NCI-H2107 (cell line): ENCODE measurements at regions not wholly inside any gene's neighbourhood (a gene's known extent, or its start where the extent isn't known, plus 50 kb on each side); places are given as distances from the start of the nearest gene placed in this dataset.
"Not testable (repeated sequence)": the region's sequence is repeated elsewhere in the genome, so short reads cannot be mapped to it uniquely, and the experiment has no call there.

Experiments
- DNase-seq: peaks from one replicate; lab custom pipeline; 2025; lab: John Stamatoyannopoulos, UW

- no peak for DNase-seq
Measured at GRCh38 chr3:66552846-66553245, 52.0 kb upstream of the LRIG1 start.

- no peak for DNase-seq
Measured at GRCh38 chr3:66553441-66554113, 52.8 kb upstream of the LRIG1 start.

GRCh38 chr3:66554178-66554577 lies 53.4 kb upstream of the LRIG1 start:
- no peak for DNase-seq

- no peak for DNase-seq
Measured at GRCh38 chr3:66555214-66555844, 54.5 kb upstream of the LRIG1 start.

- no peak for DNase-seq
Measured at GRCh38 chr3:66557170-66557569, 56.3 kb upstream of the LRIG1 start.

- not testable (repeated sequence) for DNase-seq
Measured at GRCh38 chr3:66559924-66560323, 59.1 kb upstream of the LRIG1 start.

GRCh38 chr3:66561367-66561766 lies 60.5 kb upstream of the LRIG1 start:
- DNase-seq: no peak

GRCh38 chr3:66565301-66565700 lies 64.5 kb upstream of the LRIG1 start:
- no peak for DNase-seq

- DNase-seq: no peak
Measured at GRCh38 chr3:66567077-66567476, 66.3 kb upstream of the LRIG1 start.

GRCh38 chr3:66572090-66572675 lies 71.4 kb upstream of the LRIG1 start:
- no peak for DNase-seq

GRCh38 chr3:66572938-66573710 lies 72.3 kb upstream of the LRIG1 start:
- DNase-seq: no peak

- DNase-seq: no peak
Measured at GRCh38 chr3:66574091-66574490, 73.3 kb upstream of the LRIG1 start.

GRCh38 chr3:66577426-66578203 lies 76.8 kb upstream of the LRIG1 start:
- DNase-seq: no peak

GRCh38 chr3:66581256-66581655 lies 80.4 kb upstream of the LRIG1 start:
- DNase-seq: no peak

GRCh38 chr3:66582721-66583423 lies 82.0 kb upstream of the LRIG1 start:
- DNase-seq: no peak

GRCh38 chr3:66583424-66584040 lies 82.7 kb upstream of the LRIG1 start:
- no peak for DNase-seq

- no peak for DNase-seq
Measured at GRCh38 chr3:66585520-66586095, 84.8 kb upstream of the LRIG1 start.

- DNase-seq: no peak
Measured at GRCh38 chr3:66586853-66587252, 86.0 kb upstream of the LRIG1 start.

- no peak for DNase-seq
Measured at GRCh38 chr3:66588340-66588847, 87.6 kb upstream of the LRIG1 start.

- DNase-seq: no peak
Measured at GRCh38 chr3:66592016-66592761, 91.4 kb upstream of the LRIG1 start.
